HepG2 (cell line): ENCODE measurements at regions not wholly inside any gene's neighbourhood (a gene's known extent, or its start where the extent isn't known, plus 50 kb on each side); places are given as distances from the start of the nearest gene placed in this dataset.

Experiments used
- ATAC-seq: fragments of 200-7000 bp; cut with Tn5 transposase; 3 replicates; pipeline ENCODE4 v1.9.1; 2020; ENCODE audit warnings: mild to moderate bottlenecking, moderate library complexity
- BruUV-seq: library from RNA; stranded (reverse); fragments of 400-500 nt; replicated peaks from 2 replicates; lab custom pipeline; 2021; lab: Mats Ljungman, UMichigan
- CTCF ChIA-PET: fragments of 300-600 bp; formaldehyde crosslinking; extraction: SDS; loops from one replicate; lab custom pipeline; 2021; ENCODE audit warnings: low total read pairs, inconsistent platforms, low intra/inter-chr PET ratio; lab: Yijun Ruan, JAX
- POLR2A ChIA-PET: fragments of 350-600 bp; sonication (Branson Sonifier 250); formaldehyde crosslinking; loops from one replicate; lab custom pipeline; 2020; ENCODE audit warnings: antibody characterized with exemption, inconsistent platforms; lab: Yijun Ruan, JAX
- DNase-seq: peaks from one replicate; pipeline ENCODE4 v3.0.0-alpha.2; 2015; ENCODE audit warnings: low spot score
- FAIRE-seq: peaks from 3 replicates; lab custom pipeline; 2011; peaks lifted over from hg19 to GRCh38; lab: Jason Lieb, UNC
- H2AFZ ChIP-seq: one replicate; pipeline ENCODE4 v1.6.1; 2011; ENCODE audit warnings: low read length, inconsistent platforms
- H3K27ac ChIP-seq: fragments of 300-600 bp; 3 replicates; pipeline ENCODE4 v1.8.0; 2011; ENCODE audit warnings: mixed run types, mild to moderate bottlenecking, mixed read lengths, low read length, inconsistent platforms; ENCODE audit not compliant: insufficient read depth; ENCODE audit errors: extremely low read length
- H3K27me3 ChIP-seq, 2 experiments: fragments of 200-600 bp in 1 of 2; 2 replicates in 1 of 2; 3 replicates in 1 of 2; pipeline versions ENCODE4 v1.6.0 to v1.8.0; 2011; ENCODE audit warnings: low read length in 2 of 2, mild to moderate bottlenecking in 2 of 2, moderate library complexity in 2 of 2, inconsistent platforms in 1 of 2; ENCODE audit not compliant: insufficient read depth in 2 of 2, control insufficient read depth in 1 of 2
- H3K36me3 ChIP-seq, 2 experiments: fragments of 200-600 bp in 1 of 2; replicated peaks in 1 of 2; 2 replicates in 1 of 2; 3 replicates in 1 of 2; pipeline versions ENCODE4 v1.5.1 to v1.8.0; 2011; ENCODE audit warnings: low read length in 2 of 2, inconsistent platforms in 1 of 2; ENCODE audit not compliant: insufficient read depth in 2 of 2, control insufficient read depth in 1 of 2
- H3K4me1 ChIP-seq: 2 replicates; pipeline ENCODE4 v1.5.1; 2012; ENCODE audit warnings: low read length, inconsistent platforms; ENCODE audit not compliant: insufficient read depth
- H3K4me2 ChIP-seq: 2 replicates; pipeline ENCODE4 v1.6.0; 2011; ENCODE audit warnings: low read depth, low read length, inconsistent platforms
- H3K4me3 ChIP-seq, 3 experiments: fragments of 200-600 bp in 1 of 3; sonication (generic), shearing (Covaris generic) in 1 of 3; replicated peaks in 1 of 3; 2 replicates each; pipeline ENCODE4 v1.5.1; 2011 to 2016; ENCODE audit warnings: low read length in 3 of 3, inconsistent platforms in 2 of 3, low read depth in 2 of 3, mild to moderate bottlenecking in 2 of 3, control low read depth in 1 of 3, mixed read lengths in 1 of 3; ENCODE audit not compliant: insufficient read depth in 1 of 3
- H3K79me2 ChIP-seq: one replicate; pipeline ENCODE4 v1.6.1; 2011; ENCODE audit warnings: low read length, inconsistent platforms; ENCODE audit not compliant: insufficient read depth
- H3K9ac ChIP-seq: 2 replicates; pipeline ENCODE4 v1.6.0; 2011; ENCODE audit warnings: mild to moderate bottlenecking, low read depth, low read length, inconsistent platforms; ENCODE audit not compliant: insufficient read depth
- H3K9me3 ChIP-seq: 2 replicates; pipeline ENCODE4 v1.5.1; 2012; ENCODE audit warnings: mild to moderate bottlenecking, low read length
- H4K20me1 ChIP-seq: 2 replicates; pipeline ENCODE4 v1.6.0; 2011; ENCODE audit warnings: inconsistent platforms, mild to moderate bottlenecking, low read length, moderate library complexity; ENCODE audit not compliant: insufficient read depth
- ARNTL ChIP-seq: sonication (generic); formaldehyde crosslinking; IDR thresholded peaks from 2 replicates; pipeline ENCODE4 v1.4.0; 2020; ENCODE audit warnings: mild to moderate bottlenecking, missing genetic modification reagents
- CENPX ChIP-seq: sonication (generic); formaldehyde crosslinking; IDR thresholded peaks from 2 replicates; pipeline ENCODE4 v1.9.0; 2021; ENCODE audit warnings: mild to moderate bottlenecking, missing genetic modification reagents, moderate library complexity
- CREB1 ChIP-seq, 2 experiments: fragments of 450-650 bp in 1 of 2; IDR thresholded peaks; 2 replicates each; pipeline ENCODE4 v1.6.1; 2016 to 2017; ENCODE audit warnings: control low read depth in 1 of 2, mild to moderate bottlenecking in 1 of 2, missing compliant biosample characterization in 1 of 2, missing genetic modification characterization in 1 of 2
- GATA4 ChIP-seq: sonication (generic); IDR thresholded peaks from 2 replicates; pipeline ENCODE4 v1.6.1; 2016; ENCODE audit warnings: antibody characterized with exemption, low read depth, borderline replicate concordance
- SP140L ChIP-seq: sonication (generic); formaldehyde crosslinking; IDR thresholded peaks from 2 replicates; pipeline ENCODE4 v1.4.0; 2020; ENCODE audit warnings: missing genetic modification reagents, borderline replicate concordance
- ZFYVE20 ChIP-seq: sonication (generic); formaldehyde crosslinking; IDR thresholded peaks from 2 replicates; pipeline ENCODE4 v1.8.0; 2023; ENCODE audit warnings: low read depth, mild to moderate bottlenecking, moderate library complexity, missing genetic modification reagents, borderline replicate concordance
- ZMYM2 ChIP-seq: sonication (generic); formaldehyde crosslinking; IDR thresholded peaks from 2 replicates; pipeline ENCODE4 v1.8.0; 2022; ENCODE audit warnings: mild to moderate bottlenecking, missing genetic modification reagents
- ZNF142 ChIP-seq: sonication (generic); formaldehyde crosslinking; IDR thresholded peaks from 2 replicates; pipeline ENCODE4 v1.4.0; 2020; ENCODE audit warnings: missing genetic modification reagents
- ZNF737 ChIP-seq: sonication (generic); formaldehyde crosslinking; IDR thresholded peaks from 2 replicates; pipeline ENCODE4 v1.5.0; 2020; ENCODE audit warnings: missing genetic modification reagents, mild to moderate bottlenecking, borderline replicate concordance
- ZNF746 ChIP-seq: sonication (generic); formaldehyde crosslinking; IDR thresholded peaks from 2 replicates; pipeline ENCODE4 v1.8.0; 2022; ENCODE audit warnings: mild to moderate bottlenecking, missing genetic modification reagents
- WGBS: methylation state at CpG from one replicate; pipeline ENCODE4 v1.1.6; 2017; ENCODE audit warnings: low lambda C conversion rate; 5-methylcytosine and 5-hydroxymethylcytosine counted together
- in situ Hi-C: cut with HindIII; loops from 2 replicates; pipeline ENCODE4 v1.10.0; 2017; ENCODE audit warnings: low pct_unique_long_range_greater_than_20kb; ENCODE audit not compliant: extremely low pct_ligation_motif_present
- intact Hi-C: fragments of 100-400 bp; cut with micrococcal nuclease; formaldehyde crosslinking; loops from one replicate; pipeline ENCODE4 v1.10.0; 2022; ENCODE audit not compliant: unreplicated experiment
- TF ChIP-seq, protein P1 (sequence below): IDR thresholded peaks from 2 replicates; pipeline ENCODE4 v1.6.1; 2016; ENCODE audit warnings: mild to moderate bottlenecking, missing biosample characterization, missing genetic modification reagents
- TF ChIP-seq, protein P2 (sequence below): sonication (generic); formaldehyde crosslinking; IDR thresholded peaks from 2 replicates; pipeline ENCODE4 v1.5.0; 2020; ENCODE audit warnings: missing genetic modification reagents

GRCh38 chr20:24131684-24132083, 143.1 kb upstream of the GGTLC1 start:
- H2AFZ ChIP-seq, result no peak overlapping the region
- ATAC-seq, result no peak
- CTCF ChIA-PET, result no interaction called here

More at GRCh38 chr20:24131684-24132083, 143.1 kb upstream of the GGTLC1 start:
- no TSS peak for BruUV-seq
- Histone ChIP-seq H3K4me1 (no peaks in the 10 kb centered on the region), H3K4me2 (no peak overlapping the region), H3K9ac (no peak overlapping the region), H4K20me1 (no peaks in the 10 kb centered on the region), H3K36me3 (no peaks in the 10 kb centered on the region), H3K79me2 (no peaks in the 10 kb centered on the region), H3K9me3 (no peaks in the 10 kb centered on the region), H3K27ac (no peak overlapping the region), H3K27me3 (peaks cover 4 to 11% of the 10 kb centered on the region in 2 experiments; a peak in 1 of 5 replicates), H3K4me3 (no peak overlapping the region)
- POLR2A ChIA-PET, result no interaction called here
- FAIRE-seq, result no peak
- WGBS, result 0% methylated on average over 1 of the region's 1 CpG
- intact Hi-C loops (no loop called here), in situ Hi-C loops (no loop called here)
- TF ChIP-seq ZNF746 (CRISPR knock-in tag) (no peak), SP140L (CRISPR knock-in tag) (no peak), ZNF737 (CRISPR knock-in tag) (no peak), ZNF142 (no peak), CREB1 (IDR thresholded peaks at IDR 0.05) (no peak), CREB1 (CRISPR knock-in tag; IDR thresholded peaks at IDR 0.05) (no peak), ZFYVE20 (no peak), ZMYM2 (no peak), GATA4 (no peak), CENPX (CRISPR knock-in tag) (no peak), ARNTL (CRISPR knock-in tag) (no peak)
- TF ChIP-seq, protein P1, sequence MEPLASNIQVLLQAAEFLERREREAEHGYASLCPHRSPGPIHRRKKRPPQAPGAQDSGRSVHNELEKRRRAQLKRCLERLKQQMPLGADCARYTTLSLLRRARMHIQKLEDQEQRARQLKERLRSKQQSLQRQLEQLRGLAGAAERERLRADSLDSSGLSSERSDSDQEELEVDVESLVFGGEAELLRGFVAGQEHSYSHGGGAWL (CRISPR knock-in tag), result no peak
- TF ChIP-seq, protein P2, sequence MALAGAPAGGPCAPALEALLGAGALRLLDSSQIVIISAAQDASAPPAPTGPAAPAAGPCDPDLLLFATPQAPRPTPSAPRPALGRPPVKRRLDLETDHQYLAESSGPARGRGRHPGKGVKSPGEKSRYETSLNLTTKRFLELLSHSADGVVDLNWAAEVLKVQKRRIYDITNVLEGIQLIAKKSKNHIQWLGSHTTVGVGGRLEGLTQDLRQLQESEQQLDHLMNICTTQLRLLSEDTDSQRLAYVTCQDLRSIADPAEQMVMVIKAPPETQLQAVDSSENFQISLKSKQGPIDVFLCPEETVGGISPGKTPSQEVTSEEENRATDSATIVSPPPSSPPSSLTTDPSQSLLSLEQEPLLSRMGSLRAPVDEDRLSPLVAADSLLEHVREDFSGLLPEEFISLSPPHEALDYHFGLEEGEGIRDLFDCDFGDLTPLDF (CRISPR knock-in tag), result no peak
- no peak for DNase-seq
